GM21786 (cell line): ENCODE measurements at regions not wholly inside any gene's neighbourhood (a gene's known extent, or its start where the extent isn't known, plus 50 kb on each side); places are given as distances from the start of the nearest gene placed in this dataset.

Experiments
- ATAC-seq: cut with Tn5 transposase; IDR thresholded peaks from one replicate; pipeline ENCODE4 v1.9.1; 2021; ENCODE audit not compliant: unreplicated experiment

DNA sequence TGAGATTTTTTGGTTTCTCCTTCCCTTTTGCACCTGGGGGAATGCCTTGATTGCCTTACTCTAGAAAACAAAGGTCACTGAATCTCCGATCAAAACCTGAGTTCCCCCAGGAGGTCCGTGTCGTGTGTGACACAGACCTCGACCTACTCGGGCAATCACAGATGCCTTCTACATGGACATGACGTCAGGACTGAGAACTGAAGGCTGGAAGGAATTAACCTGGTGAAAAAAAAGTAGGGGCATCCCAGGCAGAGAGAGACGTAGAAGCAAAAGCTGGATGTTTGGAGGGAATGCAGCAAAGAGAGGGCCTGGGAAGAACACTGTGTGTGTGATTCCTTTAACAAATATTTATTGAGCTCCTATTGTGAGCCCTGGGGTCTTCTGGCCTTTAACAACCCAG, 178.0 kb downstream of the PRDM2 start:
- no peak for ATAC-seq

DNA sequence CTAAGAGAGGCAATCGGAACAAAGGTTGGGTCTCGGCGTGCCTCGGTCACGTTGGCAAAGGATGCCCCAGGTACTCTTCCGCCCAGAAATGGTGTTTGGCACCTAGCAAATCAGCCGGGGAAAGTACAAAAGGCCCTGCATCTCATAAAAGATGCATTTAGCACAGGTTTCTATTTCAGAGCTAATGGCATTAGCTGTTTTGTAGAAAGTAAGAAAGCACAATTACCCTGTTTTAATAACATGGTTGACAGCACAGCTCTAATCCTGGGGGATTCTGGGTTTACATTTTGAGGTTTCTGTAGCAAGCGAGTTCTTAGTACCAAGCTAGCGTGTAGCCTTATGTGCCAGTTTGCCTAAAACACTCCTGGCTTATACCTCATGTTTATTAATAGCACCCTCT, 178.5 kb downstream of the PRDM2 start:
- ATAC-seq = no peak

DNA sequence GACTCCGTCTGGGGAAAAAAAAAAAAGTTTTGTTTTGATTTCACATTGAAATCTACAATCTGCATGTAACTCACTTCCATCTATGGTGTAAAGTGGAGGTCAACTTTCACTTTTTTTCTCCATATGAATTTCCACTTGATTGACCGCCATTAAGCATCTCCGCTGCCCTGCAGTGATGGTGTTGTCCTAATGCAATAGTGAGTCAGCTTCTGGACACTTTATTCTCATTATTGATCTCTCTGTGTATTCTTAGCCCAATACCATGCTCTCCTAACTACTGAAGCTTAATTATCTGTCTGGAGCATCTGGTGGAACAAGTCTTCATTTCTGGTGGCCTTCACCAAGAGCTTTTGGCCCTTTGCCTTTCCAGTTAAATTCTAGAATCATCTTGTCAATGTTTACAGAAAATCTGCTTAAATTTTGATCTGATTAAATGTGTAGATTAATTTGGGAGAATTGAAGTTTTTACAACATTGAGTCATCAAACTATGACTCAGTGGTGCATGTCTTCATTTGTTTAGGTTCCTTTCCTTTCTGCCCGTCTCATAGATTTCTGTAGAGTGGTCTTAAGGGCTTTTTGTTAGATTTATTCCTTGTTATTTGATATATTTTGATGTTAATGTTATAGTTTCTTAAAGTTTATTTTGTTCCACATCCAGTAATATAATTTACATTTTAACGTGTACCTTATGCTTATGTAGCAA, 181.5 kb downstream of the PRDM2 start:
- no peak for ATAC-seq

DNA sequence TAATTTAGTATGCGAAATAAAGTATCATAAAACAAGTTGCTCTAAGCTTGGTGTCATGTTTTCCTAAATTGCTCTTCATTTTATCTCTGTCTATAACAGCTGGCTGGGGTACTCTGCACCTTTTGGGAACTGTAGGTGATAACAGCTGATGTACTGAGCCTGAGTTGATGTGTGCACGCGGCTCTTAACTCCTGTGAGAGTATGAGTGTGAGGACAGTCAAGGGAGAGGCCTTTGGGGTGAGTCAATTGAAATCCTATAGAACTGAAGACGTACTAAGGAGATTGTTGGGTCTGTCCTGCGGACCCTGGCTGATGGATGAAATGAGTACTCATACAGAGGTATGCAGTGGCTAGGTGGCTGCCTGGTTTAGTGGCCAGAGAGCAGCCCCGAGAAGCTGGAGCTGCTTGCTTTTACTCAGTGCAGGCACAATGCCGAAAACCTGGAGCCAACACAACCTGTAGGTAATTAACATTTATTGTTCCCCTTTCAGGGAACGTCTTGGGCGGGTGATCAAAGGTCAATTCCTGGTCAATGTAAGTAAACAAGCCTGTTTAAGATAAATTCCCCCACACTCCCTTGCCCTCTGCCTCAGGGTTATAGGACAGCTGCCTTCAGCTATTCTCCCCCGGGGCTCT, 188.5 kb downstream of the PRDM2 start:
- ATAC-seq = no peak

DNA sequence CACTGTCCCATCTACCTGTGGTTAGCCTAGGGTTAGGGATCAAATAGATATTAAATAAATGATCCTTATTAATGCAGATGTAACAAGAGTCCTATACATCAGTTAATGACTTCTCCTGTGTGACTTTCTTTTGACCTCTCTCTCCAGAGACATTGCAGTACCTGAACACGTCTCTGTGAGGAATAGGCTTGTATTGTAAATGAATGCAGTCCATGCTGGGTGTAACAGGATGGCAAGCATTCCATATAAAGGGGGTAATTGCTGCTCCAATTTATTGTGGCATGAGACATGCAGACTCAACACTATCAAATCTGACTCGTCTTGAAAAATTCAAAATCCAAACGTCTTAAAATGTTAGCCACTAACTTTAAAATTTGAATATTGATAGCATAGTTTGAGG, 189.5 kb downstream of the PRDM2 start:
- no peak for ATAC-seq

DNA sequence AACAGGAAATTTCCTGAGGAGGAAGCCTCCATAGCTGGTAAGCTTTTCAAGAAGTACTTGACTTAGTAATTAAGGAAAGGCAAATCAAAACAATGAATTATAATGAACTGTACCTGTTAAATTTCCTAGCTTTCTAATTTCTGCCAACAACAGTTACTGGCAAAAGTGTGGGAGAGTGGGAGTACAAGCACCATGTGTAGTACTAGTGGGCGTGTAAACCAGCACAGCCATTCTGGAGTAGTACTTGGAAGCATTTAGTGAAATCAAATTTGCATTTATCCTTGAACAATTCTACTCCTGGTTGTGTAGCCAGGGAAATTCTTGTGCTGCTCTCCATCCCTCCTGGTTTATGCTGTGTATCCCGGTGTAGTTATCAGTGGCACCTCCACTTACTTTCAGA, 190.8 kb downstream of the PRDM2 start:
- ATAC-seq = no peak

DNA sequence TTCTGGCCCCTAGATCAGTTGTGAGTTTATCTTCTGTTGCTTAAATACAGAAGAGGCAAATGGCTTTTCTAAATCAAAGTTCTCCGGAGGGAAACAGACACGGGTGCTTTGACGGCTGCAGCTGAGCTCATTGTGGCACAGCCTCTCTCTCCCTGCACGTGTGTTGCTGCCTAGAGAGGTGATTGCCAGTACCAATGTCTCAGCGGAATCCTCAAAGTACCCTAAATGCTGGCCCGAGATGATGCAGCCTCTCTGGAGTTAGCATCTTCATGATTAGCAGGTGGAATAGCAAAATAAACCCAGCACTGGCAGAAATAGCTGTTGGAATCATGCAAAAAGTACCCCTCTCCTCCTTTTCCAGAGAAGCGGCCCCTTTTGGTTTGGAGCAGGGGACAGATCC, 192.2 kb downstream of the PRDM2 start:
- ATAC-seq = no peak

DNA sequence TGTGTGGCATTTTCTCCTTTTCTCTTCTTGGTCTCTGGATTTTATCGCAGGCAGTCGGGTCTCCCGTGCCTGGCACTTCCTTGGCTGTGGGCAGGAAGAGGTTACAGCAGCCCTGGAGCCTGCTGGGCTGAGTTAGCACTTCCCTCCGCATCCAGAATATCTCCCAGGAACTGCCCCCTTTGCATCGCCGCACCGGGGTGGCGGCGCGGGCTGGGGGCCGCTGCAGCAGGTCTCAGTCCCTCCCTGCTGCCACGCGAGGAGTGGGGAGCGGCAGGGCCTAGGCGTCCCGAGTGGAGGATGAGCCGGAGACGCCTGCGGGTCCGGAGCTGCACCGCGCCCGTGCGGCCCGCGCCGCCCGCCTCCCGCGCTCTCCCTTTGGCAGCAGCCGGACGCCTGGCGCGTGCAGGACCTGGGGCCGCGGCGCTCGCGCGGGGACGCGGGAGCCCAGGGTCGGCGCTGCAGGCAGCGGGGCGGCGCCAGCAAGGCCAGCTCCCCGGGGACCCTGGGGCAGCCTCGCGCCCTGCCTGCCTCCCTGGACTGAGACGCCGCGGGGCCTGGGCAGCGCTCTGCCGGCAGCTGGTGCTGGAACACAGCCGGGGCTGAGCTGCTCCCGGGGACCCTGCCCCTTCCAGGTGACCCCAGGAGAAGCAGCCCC, 192.8 kb downstream of the PRDM2 start:
- ATAC-seq = no peak

DNA sequence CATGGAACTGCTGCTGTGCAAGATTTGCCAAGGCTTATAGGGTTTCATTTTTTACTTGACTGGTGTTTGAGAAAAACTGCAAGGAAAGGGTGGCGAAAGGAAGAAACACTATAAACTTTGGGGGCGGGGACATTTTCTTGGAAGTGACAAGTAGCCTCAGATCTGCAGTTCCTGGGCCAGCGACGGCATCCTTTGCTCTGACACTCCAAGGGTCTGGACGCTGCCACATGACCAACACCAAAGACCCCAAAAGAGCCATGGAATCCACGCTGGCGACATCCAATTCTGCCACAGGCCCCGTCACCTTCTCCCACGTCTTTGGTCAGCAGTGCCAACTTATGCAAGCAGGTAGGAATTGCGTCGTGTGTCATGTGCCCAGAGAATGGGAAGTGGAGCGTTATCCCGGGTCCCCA, 193.4 kb downstream of the PRDM2 start:
- ATAC-seq = no peak

DNA sequence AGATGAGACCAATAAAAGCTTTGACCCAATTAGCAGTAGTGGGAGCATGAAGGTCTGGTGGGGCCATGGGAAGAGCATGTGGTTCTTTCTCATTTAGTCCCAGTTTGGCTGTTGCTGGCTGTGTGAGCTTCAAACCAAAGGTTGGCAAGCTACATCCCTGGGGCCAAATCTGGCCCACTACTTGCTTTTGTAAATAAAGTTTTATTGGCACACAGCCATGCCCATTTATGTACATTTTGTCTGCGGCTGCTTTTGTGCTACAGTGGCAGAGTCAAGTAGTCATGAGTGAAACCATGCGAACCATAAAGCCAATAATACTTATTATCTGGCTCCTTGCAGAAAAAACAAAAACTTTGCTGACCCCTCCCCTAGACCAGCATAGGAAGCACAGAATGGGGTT, 196.9 kb downstream of the PRDM2 start:
- no peak for ATAC-seq

DNA sequence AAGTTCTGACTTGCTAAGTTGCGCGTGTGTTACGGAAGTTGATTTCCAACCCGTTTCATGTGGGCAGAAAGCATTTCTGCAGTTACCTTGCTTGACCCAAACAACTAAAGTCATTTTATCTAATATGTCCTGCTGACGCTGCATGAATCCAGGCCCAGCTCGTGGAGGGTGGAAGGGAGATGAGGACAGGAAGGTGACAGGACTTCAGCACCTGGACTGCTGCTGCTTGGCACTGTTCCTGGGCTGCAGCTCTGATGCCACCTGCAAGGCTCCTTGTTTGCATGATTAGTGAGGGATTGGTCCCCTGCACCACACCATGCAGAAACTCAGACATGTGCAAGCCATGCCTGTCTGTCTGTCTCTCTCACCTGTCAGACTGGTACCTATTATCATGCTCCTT, 198.4 kb downstream of the PRDM2 start:
- ATAC-seq = no peak

DNA sequence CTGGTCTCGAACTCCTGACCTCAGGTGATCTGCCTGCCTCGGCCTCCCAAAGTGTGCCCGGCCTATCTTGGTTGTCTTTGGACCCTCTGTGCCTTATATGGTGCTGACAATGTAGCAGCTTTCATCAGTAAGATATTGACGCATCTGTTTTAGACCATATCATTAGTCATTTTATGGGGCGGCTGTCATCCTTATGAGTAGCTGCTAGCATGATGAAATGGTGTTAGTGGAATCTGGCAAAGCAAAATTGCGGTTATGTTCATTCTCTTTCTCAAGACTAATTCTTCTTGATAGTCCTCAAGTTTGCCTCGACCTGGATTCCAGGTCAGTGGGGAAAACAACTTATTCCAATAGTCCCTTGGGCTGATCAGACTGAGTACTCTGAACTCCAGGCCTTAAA, 199.9 kb downstream of the PRDM2 start:
- no peak for ATAC-seq

DNA sequence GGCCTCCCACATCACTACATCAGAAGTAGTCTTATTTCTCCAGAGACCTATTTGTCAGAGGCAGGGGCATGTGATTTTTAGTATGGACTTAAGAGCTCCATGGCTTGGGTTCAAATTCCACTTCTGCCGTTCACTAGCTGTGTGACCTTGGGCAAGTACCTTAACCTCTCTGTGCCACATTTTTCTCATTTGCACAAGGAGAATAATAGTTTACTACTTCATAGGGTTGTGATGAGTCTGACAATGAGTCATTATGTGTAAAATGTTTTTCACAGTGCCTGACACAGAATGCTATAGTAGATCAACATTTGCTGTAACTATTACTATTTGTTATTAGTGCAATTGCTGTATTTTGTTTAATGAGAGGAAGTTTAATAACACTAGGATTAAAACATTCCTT, 200.6 kb downstream of the PRDM2 start:
- ATAC-seq = no peak

DNA sequence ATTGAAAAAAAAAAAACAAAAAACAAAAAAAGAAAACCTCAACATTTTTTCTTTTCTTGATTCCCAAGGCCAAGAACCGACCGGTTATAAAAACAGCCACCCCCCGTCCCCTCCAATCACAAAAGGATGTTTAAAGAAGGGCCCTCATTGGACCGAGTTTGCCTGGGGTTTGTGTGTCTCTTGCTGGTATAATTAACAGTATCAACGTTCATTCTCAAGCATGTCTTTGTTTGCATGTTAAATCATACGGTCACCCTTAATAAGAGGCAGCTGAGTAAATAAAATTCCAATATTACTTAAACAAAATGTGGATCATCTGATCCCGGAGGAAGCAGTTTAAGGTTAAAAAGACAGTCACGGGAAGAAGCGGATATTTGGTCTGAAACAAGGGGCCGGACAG, 201.1 kb downstream of the PRDM2 start:
- no peak for ATAC-seq

DNA sequence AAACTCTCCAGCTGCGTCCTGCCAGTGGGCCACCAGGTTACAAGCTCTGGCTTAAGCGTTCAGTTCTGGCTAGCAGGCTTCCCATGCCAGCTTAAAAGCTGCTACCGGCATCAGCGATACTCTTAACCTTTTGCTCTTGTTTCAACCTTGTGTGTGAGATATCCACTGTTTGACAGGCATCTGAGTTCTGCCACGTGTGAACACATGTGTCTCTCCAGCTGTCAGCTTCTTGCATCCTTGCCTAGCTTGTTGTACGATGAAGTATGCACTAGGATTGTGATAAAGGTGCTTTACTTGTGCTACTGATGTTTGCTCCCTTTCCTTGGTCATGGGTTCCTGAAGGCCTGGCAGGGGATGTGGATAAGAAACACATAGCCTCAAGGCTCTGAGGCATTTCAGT, 201.6 kb downstream of the PRDM2 start:
- ATAC-seq = no peak

DNA sequence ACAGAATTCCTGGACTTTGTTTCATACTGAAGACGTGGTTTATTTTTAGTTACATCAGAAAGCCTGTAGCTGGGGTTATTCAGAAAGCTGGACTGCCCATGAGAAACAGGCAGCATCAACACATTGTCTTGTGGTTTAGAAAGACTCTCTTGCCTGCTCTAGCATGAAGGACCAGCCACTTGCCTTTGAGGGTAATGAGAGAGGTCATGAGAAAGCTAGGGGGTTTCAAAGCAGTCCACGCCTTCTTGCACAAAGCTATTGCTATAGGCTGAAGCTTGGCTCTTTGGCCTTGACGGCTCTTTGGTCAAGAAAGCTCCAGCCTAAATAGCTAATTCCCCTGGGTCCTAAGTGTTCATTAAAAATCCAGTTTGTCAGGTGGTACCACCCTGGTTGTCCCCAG, 208.1 kb downstream of the PRDM2 start:
- no peak for ATAC-seq

DNA sequence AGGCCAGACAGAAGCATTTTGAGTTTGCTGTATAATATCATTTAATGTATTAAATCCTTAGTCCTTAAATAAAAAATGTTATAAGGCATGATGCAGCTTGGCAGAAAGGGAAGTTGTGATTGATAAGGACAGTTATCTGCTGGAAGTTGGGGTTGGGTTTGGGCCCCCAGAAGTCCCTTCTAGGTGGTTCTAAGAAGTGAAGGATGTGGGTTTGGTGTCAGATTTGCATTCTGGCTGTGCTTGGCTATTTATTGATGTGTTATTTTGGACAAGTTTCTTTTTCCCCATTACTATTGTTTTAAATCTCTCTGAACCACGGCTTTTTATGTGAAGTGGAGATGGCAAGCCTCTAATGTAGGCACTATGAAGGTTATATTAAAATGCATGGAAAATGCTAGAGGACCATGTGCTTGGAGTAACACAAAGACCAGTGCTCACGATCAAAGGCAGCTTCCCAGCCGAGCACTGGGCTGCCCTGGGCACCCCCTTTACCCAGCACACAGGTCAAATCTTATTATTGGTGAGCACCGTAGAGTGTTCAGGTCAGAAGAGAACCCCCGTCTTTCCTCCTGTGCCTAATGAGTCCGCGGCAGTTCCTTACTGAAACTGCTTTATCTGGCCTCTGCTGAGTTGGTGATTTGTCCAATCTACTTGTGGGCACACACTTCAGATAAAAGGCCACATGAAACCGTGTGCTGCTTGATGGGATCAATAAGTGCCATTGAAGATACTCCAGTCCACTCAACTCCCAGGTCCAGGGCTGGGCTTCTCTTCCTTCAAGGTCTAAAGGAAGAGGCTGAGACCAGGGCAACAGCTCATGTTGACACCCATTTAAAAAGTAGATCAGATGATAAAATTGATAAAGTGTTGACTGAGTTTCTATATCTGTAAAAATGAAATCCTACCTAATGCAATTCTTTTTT, 212.0 kb downstream of the PRDM2 start:
- no peak for ATAC-seq

DNA sequence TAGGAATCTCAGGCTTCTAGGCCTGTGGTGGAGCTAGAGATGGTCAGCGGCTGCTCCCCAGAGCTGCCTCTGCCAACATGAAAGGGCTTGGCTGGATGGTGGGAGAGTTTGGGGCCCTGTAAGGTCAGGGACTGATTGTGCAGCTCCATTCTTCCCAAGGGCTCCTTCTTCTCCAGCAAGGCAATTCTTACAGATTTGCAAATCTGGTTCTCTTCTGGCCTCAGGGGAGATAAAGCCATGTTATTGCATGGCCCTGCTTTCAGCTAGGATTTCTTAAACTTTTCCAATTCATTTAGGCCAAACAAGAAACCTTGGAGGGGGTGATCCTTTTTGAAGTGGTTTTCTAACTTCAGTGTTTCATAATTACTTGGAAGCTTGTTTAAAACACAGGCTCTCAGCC, 213.4 kb downstream of the PRDM2 start:
- no peak for ATAC-seq

DNA sequence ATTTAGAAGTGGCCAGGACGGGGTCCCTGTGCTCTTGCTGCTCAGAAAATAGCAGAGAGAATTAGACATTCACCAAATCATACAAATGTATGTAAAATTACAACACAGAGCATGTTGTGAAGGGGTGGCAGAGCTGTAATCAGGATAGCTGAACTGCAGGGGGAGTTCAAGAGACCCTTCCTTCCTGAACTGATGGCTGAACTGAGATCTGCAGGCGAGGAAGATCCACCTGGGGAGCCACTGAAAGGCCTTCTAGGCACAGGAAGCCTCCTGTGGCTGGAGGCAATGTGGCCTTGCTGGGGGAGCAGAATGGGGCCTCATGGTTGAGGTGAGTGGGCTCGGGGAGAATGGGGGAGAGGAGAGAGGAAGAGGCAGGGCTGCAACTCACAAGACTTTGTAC, 216.5 kb downstream of the PRDM2 start:
- no peak for ATAC-seq

DNA sequence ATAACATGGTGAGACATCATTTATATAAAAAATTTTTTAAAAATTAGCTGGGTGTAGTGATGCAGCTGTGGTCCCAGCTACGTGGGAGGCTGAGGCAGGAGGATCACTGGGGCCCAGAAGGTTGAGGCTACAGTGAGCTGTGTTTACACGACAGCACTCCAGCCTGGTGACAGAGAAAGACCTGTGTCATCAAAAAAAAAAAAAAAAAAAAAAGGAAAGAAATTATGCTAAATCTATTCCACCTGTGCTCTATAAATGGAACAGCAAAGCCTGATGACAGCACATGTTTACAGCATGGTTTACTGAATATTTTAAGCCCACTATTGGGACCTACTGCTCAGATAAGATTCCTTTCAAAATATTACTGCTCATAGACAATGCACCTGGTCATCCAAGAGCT, 217.6 kb downstream of the PRDM2 start:
- ATAC-seq = no peak

DNA sequence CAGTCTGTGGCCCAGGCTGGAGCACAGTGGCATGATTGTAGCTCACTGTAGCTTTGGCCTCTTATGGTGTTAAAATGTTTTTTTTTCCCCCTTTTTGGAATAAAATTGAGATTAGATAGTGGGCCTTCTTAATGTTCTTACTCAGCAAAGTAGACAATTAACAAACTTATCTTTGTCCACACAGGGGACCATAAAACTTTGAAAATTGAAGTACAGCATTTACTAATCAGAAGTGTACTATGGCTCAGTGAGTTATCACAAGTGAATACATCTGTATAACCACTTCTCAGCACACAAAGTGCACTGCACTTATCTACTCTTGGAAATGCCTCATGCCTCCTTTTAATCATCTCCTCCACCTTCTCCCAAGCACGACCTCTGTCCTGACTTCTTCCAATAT, 218.9 kb downstream of the PRDM2 start:
- no peak for ATAC-seq

DNA sequence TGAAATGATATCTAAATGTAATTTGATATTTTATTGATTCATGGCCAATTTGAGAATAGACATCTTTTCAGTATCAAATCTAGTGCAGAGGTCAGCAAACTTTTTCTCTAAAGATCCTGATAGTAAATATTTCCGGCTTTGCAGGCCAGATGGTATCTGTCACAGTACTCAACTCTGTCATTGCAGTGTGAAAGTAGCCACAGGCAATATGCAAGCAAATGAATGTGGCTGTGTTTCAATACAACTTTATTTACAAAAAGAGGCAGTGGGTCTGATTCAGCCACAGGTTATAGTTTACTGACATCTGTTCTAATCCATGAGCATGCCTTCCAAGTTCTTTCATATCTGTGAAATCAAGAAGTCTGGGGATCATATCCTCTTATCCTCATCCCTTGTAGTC, 221.2 kb downstream of the PRDM2 start:
- no peak for ATAC-seq
